ENCODE measurements at regions not wholly inside any gene's neighbourhood (a gene's known extent, or its start where the extent isn't known, plus 50 kb on each side); places are given as distances from the start of the nearest gene placed in this dataset.

GRCh38 chr1:219316066-219316465, 142.4 kb downstream of the LYPLAL1 start:
- DNase-seq (ENCODE audit: low spot score): no peak

GRCh38 chr1:219313961-219314360, 140.3 kb downstream of the LYPLAL1 start:
- DNase-seq (ENCODE audit: low spot score): no peak

- DNase-seq (ENCODE audit: low spot score): peak; percentile 69
Measured at GRCh38 chr1:219312967-219313366, 139.3 kb downstream of the LYPLAL1 start.

- no peak for DNase-seq (ENCODE audit: low spot score)
Measured at GRCh38 chr1:219310181-219310728, 136.6 kb downstream of the LYPLAL1 start.

GRCh38 chr1:219308367-219308766, 134.7 kb downstream of the LYPLAL1 start:
- DNase-seq (ENCODE audit: low spot score): no peak

GRCh38 chr1:219304227-219305226, 130.8 kb downstream of the LYPLAL1 start:
- DNase-seq (ENCODE audit: low spot score): peak; percentile 14

GRCh38 chr1:219302697-219303096, 129.0 kb downstream of the LYPLAL1 start:
- peak; percentile 22 for DNase-seq (ENCODE audit: low spot score)

- DNase-seq (ENCODE audit: low spot score): no peak
Measured at GRCh38 chr1:219299420-219299819, 125.7 kb downstream of the LYPLAL1 start.

- DNase-seq (ENCODE audit: low spot score): peak; percentile 14
Measured at GRCh38 chr1:219298571-219299148, 125.0 kb downstream of the LYPLAL1 start.

- DNase-seq (ENCODE audit: low spot score): no peak
Measured at GRCh38 chr1:219296430-219297355, 123.0 kb downstream of the LYPLAL1 start.

- DNase-seq (ENCODE audit: low spot score): no peak
Measured at GRCh38 chr1:219294251-219294650, 120.6 kb downstream of the LYPLAL1 start.

GRCh38 chr1:219293410-219293809, 119.7 kb downstream of the LYPLAL1 start:
- DNase-seq (ENCODE audit: low spot score): no peak

- no peak for DNase-seq (ENCODE audit: low spot score)
Measured at GRCh38 chr1:219292999-219293398, 119.3 kb downstream of the LYPLAL1 start.

GRCh38 chr1:219292341-219292740, 118.7 kb downstream of the LYPLAL1 start:
- DNase-seq (ENCODE audit: low spot score): no peak

GRCh38 chr1:219289171-219289570, 115.5 kb downstream of the LYPLAL1 start:
- no peak for DNase-seq (ENCODE audit: low spot score)

- DNase-seq (ENCODE audit: low spot score): no peak
Measured at GRCh38 chr1:219283541-219283940, 109.9 kb downstream of the LYPLAL1 start.

GRCh38 chr1:219281831-219282230, 108.2 kb downstream of the LYPLAL1 start:
- DNase-seq (ENCODE audit: low spot score): no peak

GRCh38 chr1:219279017-219279770, 105.5 kb downstream of the LYPLAL1 start:
- DNase-seq (ENCODE audit: low spot score): no peak

GRCh38 chr1:219278288-219278687, 104.6 kb downstream of the LYPLAL1 start:
- no peak for DNase-seq (ENCODE audit: low spot score)

- DNase-seq (ENCODE audit: low spot score): no peak
Measured at GRCh38 chr1:219277304-219278105, 103.8 kb downstream of the LYPLAL1 start.

Measured in hepatic stellate cell (primary cell).